ENCODE measurements at regions not wholly inside any gene's neighbourhood (a gene's known extent, or its start where the extent isn't known, plus 50 kb on each side); places are given as distances from the start of the nearest gene placed in this dataset.

- TF ChIP-seq CTCF (IDR thresholded peaks at IDR 0.05) (no peak), POLR2A (IDR thresholded peaks at IDR 0.05) (no peak)
Measured at GRCh38 chr9:74373348-74373747, 123.8 kb upstream of the RORB start.
